WTC11 (cell line): ENCODE measurements at regions not wholly inside any gene's neighbourhood (a gene's known extent, or its start where the extent isn't known, plus 50 kb on each side); places are given as distances from the start of the nearest gene placed in this dataset.

Source experiments
- ATAC-seq: fragments of 200-7000 bp; cut with Tn5 transposase; 2 replicates; pipeline ENCODE4 v1.10.0; 2021; ENCODE audit warnings: mild to moderate bottlenecking, moderate library complexity
- CTCF ChIA-PET: fragments of 300-600 bp; sonication (Branson Sonifier 250); formaldehyde crosslinking; loops from one replicate; lab custom pipeline; 2021; ENCODE audit warnings: antibody characterized with exemption; lab: Charles Lee
- POLR2A ChIA-PET: fragments of 350-600 bp; sonication (Branson Sonifier 250); formaldehyde crosslinking; loops from one replicate; lab custom pipeline; 2021; ENCODE audit warnings: antibody characterized with exemption; lab: Charles Lee
- DNase-seq: peaks from one replicate; pipeline ENCODE4 v3.0.0; 2021; ENCODE audit warnings: low spot score
- H3K27ac Mint-ChIP-seq: 2 replicates; pipeline ENCODE4 v1.8.0; 2021; ENCODE audit warnings: mixed read lengths
- H3K27me3 Mint-ChIP-seq: 2 replicates; pipeline ENCODE4 v1.8.0; 2021; ENCODE audit warnings: low read depth, mild to moderate bottlenecking, moderate library complexity, mixed read lengths
- H3K36me3 Mint-ChIP-seq: 2 replicates; pipeline ENCODE4 v1.8.0; 2021; ENCODE audit warnings: mixed read lengths
- H3K4me1 Mint-ChIP-seq: 2 replicates; pipeline ENCODE4 v1.8.0; 2022; ENCODE audit warnings: mixed read lengths
- H3K4me3 Mint-ChIP-seq: 2 replicates; pipeline ENCODE4 v1.8.0; 2021; ENCODE audit warnings: mild to moderate bottlenecking, moderate library complexity, mixed read lengths
- H3K9me3 Mint-ChIP-seq: 2 replicates; pipeline ENCODE4 v1.8.0; 2021; ENCODE audit warnings: mixed read lengths
- AR ChIP-seq: fragments of 250-450 bp; sonication (Bioruptor Pico); IDR thresholded peaks from 2 replicates; pipeline ENCODE4 v1.9.0; 2021; ENCODE audit warnings: mild to moderate bottlenecking
- ATF2 ChIP-seq: sonication (generic); formaldehyde crosslinking; IDR thresholded peaks from 2 replicates; pipeline ENCODE4 v1.8.1; 2022; ENCODE audit warnings: low read depth, missing genetic modification reagents, borderline replicate concordance
- ATF6 ChIP-seq: sonication (generic); formaldehyde crosslinking; IDR thresholded peaks from 2 replicates; pipeline ENCODE4 v1.8.1; 2023; ENCODE audit warnings: mild to moderate bottlenecking, missing genetic modification reagents
- CBFB ChIP-seq: sonication (generic); formaldehyde crosslinking; IDR thresholded peaks from 2 replicates; pipeline ENCODE4 v1.8.1; 2022; ENCODE audit warnings: mild to moderate bottlenecking, low read depth, missing genetic modification reagents
- IRF2 ChIP-seq: sonication (generic); formaldehyde crosslinking; IDR thresholded peaks from 2 replicates; pipeline ENCODE4 v1.8.0; 2022; ENCODE audit warnings: low read depth, missing genetic modification reagents, borderline replicate concordance
- MXD4 ChIP-seq: fragments of 250-450 bp; sonication (Bioruptor Pico); IDR thresholded peaks from 2 replicates; pipeline ENCODE4 v1.8.0; 2021; ENCODE audit warnings: mild to moderate bottlenecking, moderate library complexity, borderline replicate concordance
- MYBL2 ChIP-seq: sonication (generic); formaldehyde crosslinking; IDR thresholded peaks from 2 replicates; pipeline ENCODE4 v1.8.1; 2023; ENCODE audit warnings: mild to moderate bottlenecking, moderate library complexity, missing genetic modification reagents
- NFATC4 ChIP-seq: fragments of 250-450 bp; sonication (Bioruptor Pico); IDR thresholded peaks from 2 replicates; pipeline ENCODE4 v1.9.0; 2021; ENCODE audit warnings: mild to moderate bottlenecking
- NFE2L1 ChIP-seq: sonication (generic); formaldehyde crosslinking; IDR thresholded peaks from 2 replicates; pipeline ENCODE4 v1.8.1; 2023; ENCODE audit warnings: missing genetic modification reagents
- SMAD4 ChIP-seq: sonication (generic); formaldehyde crosslinking; IDR thresholded peaks from 2 replicates; pipeline ENCODE4 v1.8.0; 2022; ENCODE audit warnings: mild to moderate bottlenecking, missing genetic modification reagents
- ZNF219 ChIP-seq: sonication (generic); formaldehyde crosslinking; IDR thresholded peaks from 2 replicates; pipeline ENCODE4 v1.8.0; 2023; ENCODE audit warnings: missing genetic modification reagents, mild to moderate bottlenecking, borderline replicate concordance
- TF ChIP-seq, protein P1 (sequence below): sonication (generic); formaldehyde crosslinking; IDR thresholded peaks from 2 replicates; pipeline ENCODE4 v1.8.1; 2022; ENCODE audit warnings: mild to moderate bottlenecking, missing genetic modification reagents, moderate library complexity, borderline replicate concordance
- TF ChIP-seq, protein P2 (sequence below): sonication (generic); formaldehyde crosslinking; IDR thresholded peaks from 2 replicates; pipeline ENCODE4 v1.8.1; 2022; ENCODE audit warnings: low read depth, mild to moderate bottlenecking, moderate library complexity, missing genetic modification reagents, borderline replicate concordance

DNA sequence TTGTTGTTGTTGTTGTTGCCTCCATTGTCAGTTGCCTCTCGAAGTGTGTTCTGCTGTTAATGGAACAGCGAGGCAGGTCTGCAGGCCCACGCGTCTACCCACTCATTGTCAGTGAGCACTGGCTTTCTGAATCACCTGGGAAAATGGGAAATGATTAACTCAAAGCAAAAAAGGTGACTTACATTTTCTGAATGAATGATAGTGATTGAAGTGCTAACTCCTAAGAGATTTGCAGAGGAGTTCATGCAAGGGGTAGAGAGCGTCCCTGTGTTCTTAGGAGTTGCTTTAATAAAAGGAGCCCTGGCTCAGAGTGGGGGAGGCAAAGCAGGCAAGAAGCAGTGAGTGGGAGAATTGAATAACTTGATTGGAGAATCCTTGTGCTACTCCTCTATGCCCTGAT lies 177.6 kb downstream of the CAND1 start:
- ChIA-PET POLR2A (no interaction called here), CTCF (interaction anchor here (0.6 kb wide), 1 partner anchor 55 kb away, joined by 4 read pairs; no protein-coding TSS in a partner anchor)
- Mint-ChIP-seq H3K36me3 (peaks cover 17% of the 10 kb centered on the region), H3K27me3 (no peaks in the 10 kb centered on the region), H3K9me3 (peaks cover 17% of the 10 kb centered on the region), H3K4me3 (no peak overlapping the region), H3K27ac (no peak overlapping the region), H3K4me1 (peaks cover 17% of the 10 kb centered on the region)
- no peak for ATAC-seq
- DNase-seq: no peak
- TF ChIP-seq ZNF219 (CRISPR knock-in tag) (no peak), CBFB (no peak), AR (CRISPR knock-in tag) (no peak), MXD4 (CRISPR knock-in tag) (no peak), ATF2 (no peak), NFATC4 (no peak), IRF2 (CRISPR knock-in tag) (no peak)
- TF ChIP-seq, protein P1, sequence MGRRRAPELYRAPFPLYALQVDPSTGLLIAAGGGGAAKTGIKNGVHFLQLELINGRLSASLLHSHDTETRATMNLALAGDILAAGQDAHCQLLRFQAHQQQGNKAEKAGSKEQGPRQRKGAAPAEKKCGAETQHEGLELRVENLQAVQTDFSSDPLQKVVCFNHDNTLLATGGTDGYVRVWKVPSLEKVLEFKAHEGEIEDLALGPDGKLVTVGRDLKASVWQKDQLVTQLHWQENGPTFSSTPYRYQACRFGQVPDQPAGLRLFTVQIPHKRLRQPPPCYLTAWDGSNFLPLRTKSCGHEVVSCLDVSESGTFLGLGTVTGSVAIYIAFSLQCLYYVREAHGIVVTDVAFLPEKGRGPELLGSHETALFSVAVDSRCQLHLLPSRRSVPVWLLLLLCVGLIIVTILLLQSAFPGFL (CRISPR knock-in tag): no peak
- TF ChIP-seq, protein P2, sequence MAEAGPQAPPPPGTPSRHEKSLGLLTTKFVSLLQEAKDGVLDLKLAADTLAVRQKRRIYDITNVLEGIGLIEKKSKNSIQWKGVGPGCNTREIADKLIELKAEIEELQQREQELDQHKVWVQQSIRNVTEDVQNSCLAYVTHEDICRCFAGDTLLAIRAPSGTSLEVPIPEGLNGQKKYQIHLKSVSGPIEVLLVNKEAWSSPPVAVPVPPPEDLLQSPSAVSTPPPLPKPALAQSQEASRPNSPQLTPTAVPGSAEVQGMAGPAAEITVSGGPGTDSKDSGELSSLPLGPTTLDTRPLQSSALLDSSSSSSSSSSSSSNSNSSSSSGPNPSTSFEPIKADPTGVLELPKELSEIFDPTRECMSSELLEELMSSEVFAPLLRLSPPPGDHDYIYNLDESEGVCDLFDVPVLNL: no peak

- Mint-ChIP-seq H3K4me3 (no peak overlapping the region), H3K4me1 (peaks cover 17% of the 10 kb centered on the region)
- DNase-seq: no peak
These were observed 178.0 kb downstream of the CAND1 start for GRCh38 chr12:67447180-67447579.

GRCh38 chr12:67449591-67450052 lies 180.5 kb downstream of the CAND1 start:
- peaks cover 13% of the 10 kb centered on the region for H3K36me3 Mint-ChIP-seq
- H3K9me3 Mint-ChIP-seq: peaks cover 12% of the 10 kb centered on the region
- ChIA-PET POLR2A (no interaction called here), CTCF (no interaction called here)
- ATAC-seq: no peak
- no peak overlapping the region for H3K4me3 Mint-ChIP-seq
- TF ChIP-seq ATF6 (CRISPR knock-in tag): no peak
- H3K27ac Mint-ChIP-seq: no peak overlapping the region
- DNase-seq: no peak
- no peaks in the 10 kb centered on the region for H3K27me3 Mint-ChIP-seq
- no peaks in the 10 kb centered on the region for H3K4me1 Mint-ChIP-seq

More at GRCh38 chr12:67447180-67447579, 178.0 kb downstream of the CAND1 start:
- TF ChIP-seq SMAD4 (CRISPR knock-in tag): no peak
- no peak for TF ChIP-seq MYBL2 (CRISPR knock-in tag)
- TF ChIP-seq NFE2L1 (CRISPR knock-in tag): no peak
- ChIA-PET POLR2A (no interaction called here), CTCF (interaction anchor here (0.6 kb wide), 1 partner anchor 55 kb away, joined by 4 read pairs; no protein-coding TSS in a partner anchor)
- ATAC-seq: no peak
- Mint-ChIP-seq H3K9me3 (peaks cover 17% of the 10 kb centered on the region), H3K27me3 (no peaks in the 10 kb centered on the region), H3K36me3 (peaks cover 17% of the 10 kb centered on the region), H3K27ac (no peak overlapping the region)
